ENCODE measurements at regions not wholly inside any gene's neighbourhood (a gene's known extent, or its start where the extent isn't known, plus 50 kb on each side); places are given as distances from the start of the nearest gene placed in this dataset. TPM values are rescaled to one million over a fixed set of nuclear protein-coding genes. Genes with fewer than 3 reads are reported as not detected.

- ChIA-PET CTCF (no interaction called here), POLR2A (ENCODE audit: unreplicated experiment) (no interaction called here)
- Histone ChIP-seq H3K27ac (no peak overlapping the region), H3K9me3 (ENCODE audit: insufficient read depth, low read depth) (no peaks in the 10 kb centered on the region), H3F3A (ENCODE audit: insufficient read depth, low read depth) (no peaks in the 10 kb centered on the region), H3K4me2 (no peak overlapping the region), H2AFZ (no peak overlapping the region), H3K4me1 (replicated peaks; ENCODE audit: insufficient read depth) (no peaks in the 10 kb centered on the region), H4K20me1 (ENCODE audit: insufficient read depth) (no peaks in the 10 kb centered on the region; the same call in 1 of the 2 replicates), H3K9me2 (ENCODE audit: insufficient read depth) (no peaks in the 10 kb centered on the region), H3K4me3 (no peak overlapping the region), H3K79me2 (ENCODE audit: low read depth) (no peaks in the 10 kb centered on the region), H3K27me3 (ENCODE audit: insufficient read depth, low read depth) (peaks cover 60% of the 10 kb centered on the region), H3K36me3 (ENCODE audit: low read depth) (no peaks in the 10 kb centered on the region)
- TF ChIP-seq EZH2 (IDR thresholded peaks at IDR 0.05; ENCODE audit: low read depth) (no peak), CTCF (conservative IDR thresholded peaks at IDR 0.05) (no peak)
- no TSS peak for BruUV-seq (replicated peaks)
- no peak for DNase-seq
- intact Hi-C loops (cut with micrococcal nuclease; ENCODE audit: unreplicated experiment): no loop called here
These were observed 52.4 kb upstream of the IGLL5 start for GRCh38 chr22:22835242-22835641.

GRCh38 chr22:22835771-22836291, 51.8 kb upstream of the IGLL5 start:
- intact Hi-C loops (cut with micrococcal nuclease; ENCODE audit: unreplicated experiment): no loop called here
- H4K20me1 ChIP-seq (ENCODE audit: insufficient read depth): no peaks in the 10 kb centered on the region; the same call in 1 of the 2 replicates
- ChIA-PET CTCF (no interaction called here), POLR2A (ENCODE audit: unreplicated experiment) (no interaction called here)
- H3K36me3 ChIP-seq (ENCODE audit: low read depth): no peaks in the 10 kb centered on the region
- no peak overlapping the region for H3K27ac ChIP-seq
- H3K4me1 ChIP-seq (replicated peaks; ENCODE audit: insufficient read depth): no peaks in the 10 kb centered on the region
- H2AFZ ChIP-seq: no peak overlapping the region
- TF ChIP-seq CTCF (conservative IDR thresholded peaks at IDR 0.05) (no peak), EZH2 (IDR thresholded peaks at IDR 0.05; ENCODE audit: low read depth) (no peak)
- DNase-seq: no peak
- no peak overlapping the region for H3K4me2 ChIP-seq
- H3F3A ChIP-seq (ENCODE audit: insufficient read depth, low read depth): no peaks in the 10 kb centered on the region
- BruUV-seq (replicated peaks): no TSS peak
- no peaks in the 10 kb centered on the region for H3K9me3 ChIP-seq (ENCODE audit: insufficient read depth, low read depth)
- no peaks in the 10 kb centered on the region for H3K79me2 ChIP-seq (ENCODE audit: low read depth)
- no peak overlapping the region for H3K4me3 ChIP-seq
- H3K27me3 ChIP-seq (ENCODE audit: insufficient read depth, low read depth): peaks cover 56% of the 10 kb centered on the region
- no peaks in the 10 kb centered on the region for H3K9me2 ChIP-seq (ENCODE audit: insufficient read depth)

- H3K79me2 ChIP-seq (ENCODE audit: low read depth): no peaks in the 10 kb centered on the region
- H3K9me3 ChIP-seq (ENCODE audit: insufficient read depth, low read depth): no peaks in the 10 kb centered on the region
- no TSS peak for BruUV-seq (replicated peaks)
- H3K27ac ChIP-seq: no peak overlapping the region
- ChIA-PET CTCF (no interaction called here), POLR2A (ENCODE audit: unreplicated experiment) (no interaction called here)
- H3K4me2 ChIP-seq: no peak overlapping the region
- no peaks in the 10 kb centered on the region for H3F3A ChIP-seq (ENCODE audit: insufficient read depth, low read depth)
- H3K4me1 ChIP-seq (replicated peaks; ENCODE audit: insufficient read depth): no peaks in the 10 kb centered on the region
- H4K20me1 ChIP-seq (ENCODE audit: insufficient read depth): no peaks in the 10 kb centered on the region; the same call in 1 of the 2 replicates
- TF ChIP-seq CTCF (conservative IDR thresholded peaks at IDR 0.05) (no peak), EZH2 (IDR thresholded peaks at IDR 0.05; ENCODE audit: low read depth) (no peak)
- peaks cover 55% of the 10 kb centered on the region for H3K27me3 ChIP-seq (ENCODE audit: insufficient read depth, low read depth)
- no peaks in the 10 kb centered on the region for H3K9me2 ChIP-seq (ENCODE audit: insufficient read depth)
- intact Hi-C loops (cut with micrococcal nuclease; ENCODE audit: unreplicated experiment): no loop called here
- no peak overlapping the region for H2AFZ ChIP-seq
- H3K36me3 ChIP-seq (ENCODE audit: low read depth): no peaks in the 10 kb centered on the region
- no peak overlapping the region for H3K4me3 ChIP-seq
- DNase-seq: no peak
These were observed 51.0 kb upstream of the IGLL5 start for GRCh38 chr22:22836635-22837034.

Small RNA genes in the stretch of these regions (microRNA-seq; reads per million reads assigned to microRNA genes)
- not detected for gene MIR650 (ENCODE audit: borderline number of aligned reads, borderline replicate concordance)

Measured in PC-9 (cell line).